COLO668 (cell line): ENCODE measurements at regions not wholly inside any gene's neighbourhood (a gene's known extent, or its start where the extent isn't known, plus 50 kb on each side); places are given as distances from the start of the nearest gene placed in this dataset.

Experiments used
- DNase-seq: peaks from one replicate; lab custom pipeline; 2025; ENCODE audit not compliant: unreplicated experiment; lab: John Stamatoyannopoulos, UW

- no peak for DNase-seq
These were observed 166.5 kb upstream of the PPP1R2C start for GRCh38 chrX:42944381-42944998.

DNA sequence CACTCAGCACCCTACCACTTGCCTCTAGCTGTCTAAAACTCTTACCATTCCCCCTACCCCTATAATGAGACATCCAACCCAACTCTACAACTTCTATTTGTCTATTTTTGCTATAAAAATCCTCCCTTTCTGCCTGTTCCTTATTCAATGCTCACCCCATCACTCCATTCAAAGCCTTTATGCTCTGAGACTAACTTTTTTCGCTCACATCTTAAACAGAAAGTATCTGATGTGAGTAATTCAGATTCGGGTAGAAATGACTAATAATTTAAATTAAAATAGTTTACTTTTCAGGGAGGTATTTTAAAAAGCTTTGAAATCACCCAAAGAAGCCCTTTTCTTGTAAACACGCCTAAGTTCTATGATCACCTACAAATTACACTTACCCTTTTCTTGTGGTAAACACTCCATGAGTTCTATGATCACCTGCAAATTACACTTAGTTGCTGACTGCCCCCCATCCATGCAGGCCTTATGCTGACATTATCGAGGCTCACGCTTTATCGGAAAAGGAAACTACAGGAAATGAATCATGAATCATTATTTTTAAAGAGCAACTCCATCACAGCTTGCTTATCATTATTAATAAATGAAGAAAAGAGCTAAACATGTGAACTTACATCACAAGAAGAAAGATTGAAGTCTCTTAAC lies 168.7 kb upstream of the PPP1R2C start:
- no peak for DNase-seq

GRCh38 chrX:42948723-42949657 lies 171.0 kb upstream of the PPP1R2C start:
- no peak for DNase-seq

GRCh38 chrX:42951747-42952146 lies 173.8 kb upstream of the PPP1R2C start:
- no peak for DNase-seq

GRCh38 chrX:42952621-42953020 lies 174.7 kb upstream of the PPP1R2C start:
- DNase-seq = no peak

DNA sequence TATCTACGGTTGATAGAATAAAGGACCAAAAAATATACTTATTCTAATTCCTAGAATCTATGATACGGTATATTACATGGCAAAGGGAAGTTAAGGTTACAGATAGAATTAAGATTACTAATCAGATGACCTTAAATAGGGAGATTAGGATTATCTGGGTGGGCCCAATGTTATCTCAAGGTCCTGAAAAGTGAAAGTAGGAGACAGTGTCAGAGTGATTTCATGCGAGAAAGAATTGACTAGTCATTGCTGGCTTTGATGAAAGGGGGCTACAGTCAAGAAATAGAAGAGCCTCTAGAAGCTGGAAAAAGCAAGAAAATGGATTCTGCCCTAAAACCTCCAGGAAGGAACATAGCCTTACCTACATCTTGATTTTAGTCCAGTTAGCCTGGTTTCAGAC lies 176.9 kb upstream of the PPP1R2C start:
- DNase-seq = no peak

- DNase-seq = no peak
These were observed 177.4 kb upstream of the PPP1R2C start for GRCh38 chrX:42955349-42955748.

GRCh38 chrX:42967681-42968300 lies 189.8 kb upstream of the PPP1R2C start:
- DNase-seq = no peak

DNA sequence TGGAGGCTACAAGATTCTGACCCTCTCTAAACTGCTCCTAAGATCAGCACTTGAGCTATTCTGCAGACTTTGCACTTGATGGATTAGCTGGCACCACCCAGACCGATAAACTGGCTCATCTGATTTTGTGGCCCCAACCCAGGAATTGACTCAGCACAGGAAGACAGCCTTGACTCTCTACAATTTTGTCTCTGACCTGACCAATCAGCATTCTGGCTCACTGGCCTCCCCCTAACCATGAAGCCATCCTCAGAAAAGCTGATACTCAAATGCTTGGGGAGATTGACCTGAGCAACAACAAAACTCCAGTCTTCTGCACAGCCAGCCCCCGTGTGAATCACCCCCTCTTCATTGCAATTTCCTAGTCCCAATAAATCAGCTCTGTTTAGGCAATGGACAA lies 195.4 kb upstream of the PPP1R2C start:
- no peak for DNase-seq

- no peak for DNase-seq
These were observed 197.9 kb upstream of the PPP1R2C start for GRCh38 chrX:42975906-42976305.

- no peak for DNase-seq
These were observed 198.9 kb upstream of the PPP1R2C start for GRCh38 chrX:42976746-42977366.

DNA sequence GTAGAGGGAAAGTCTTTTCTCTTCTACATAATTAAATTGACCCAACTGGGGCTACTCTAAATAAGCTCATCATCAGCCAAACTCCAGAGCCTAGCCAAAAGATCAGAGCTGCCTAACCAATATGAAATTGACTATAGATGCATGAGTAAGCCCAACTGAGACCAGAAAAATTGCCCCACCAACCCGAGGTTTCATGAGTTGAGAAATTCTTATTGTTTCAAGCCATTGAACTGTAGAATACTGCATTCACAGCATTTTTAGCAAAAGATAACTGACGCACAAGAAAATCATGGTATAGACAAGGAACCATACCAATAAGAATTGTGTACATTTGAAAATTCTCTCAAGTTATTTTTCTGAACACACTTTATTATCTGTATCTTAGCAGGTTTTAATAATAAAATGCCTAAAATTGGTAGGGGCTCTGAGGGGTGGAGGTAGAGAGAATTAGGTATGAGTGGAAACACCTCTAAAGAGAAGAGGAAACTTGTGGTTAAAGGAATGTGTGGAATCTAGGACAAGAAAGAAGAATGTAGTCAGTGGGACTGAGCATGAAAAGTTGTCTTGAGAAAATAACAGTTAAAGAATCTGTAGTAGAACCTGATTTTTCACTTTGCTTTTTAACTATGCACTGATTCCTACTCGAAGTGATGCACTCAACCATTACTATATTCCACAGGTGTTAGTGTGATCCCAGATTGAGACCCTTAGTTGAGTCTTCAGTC lies 200.9 kb upstream of the PPP1R2C start:
- DNase-seq = no peak

DNA sequence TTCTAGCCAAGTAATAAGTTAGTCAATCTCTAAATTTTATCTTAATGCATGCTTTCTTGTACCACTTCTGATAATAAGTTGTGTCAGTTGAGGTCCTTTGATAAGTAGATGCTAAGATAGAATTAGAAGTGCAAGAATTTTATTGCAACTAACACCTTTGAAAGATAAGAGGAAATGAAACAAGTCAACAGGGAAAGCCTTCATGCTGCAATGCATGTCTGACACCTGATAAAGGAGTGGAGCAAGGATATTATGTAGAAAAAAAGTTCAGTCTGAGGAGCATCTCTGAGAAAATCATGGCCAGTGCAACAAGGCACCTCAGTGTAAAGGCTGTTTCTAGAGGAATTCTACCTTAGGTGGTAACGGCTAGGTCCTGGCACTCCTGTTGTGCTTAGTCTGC lies 210.7 kb upstream of the PPP1R2C start:
- DNase-seq = no peak

GRCh38 chrX:42992199-42992943 lies 214.4 kb upstream of the PPP1R2C start:
- no peak for DNase-seq

DNA sequence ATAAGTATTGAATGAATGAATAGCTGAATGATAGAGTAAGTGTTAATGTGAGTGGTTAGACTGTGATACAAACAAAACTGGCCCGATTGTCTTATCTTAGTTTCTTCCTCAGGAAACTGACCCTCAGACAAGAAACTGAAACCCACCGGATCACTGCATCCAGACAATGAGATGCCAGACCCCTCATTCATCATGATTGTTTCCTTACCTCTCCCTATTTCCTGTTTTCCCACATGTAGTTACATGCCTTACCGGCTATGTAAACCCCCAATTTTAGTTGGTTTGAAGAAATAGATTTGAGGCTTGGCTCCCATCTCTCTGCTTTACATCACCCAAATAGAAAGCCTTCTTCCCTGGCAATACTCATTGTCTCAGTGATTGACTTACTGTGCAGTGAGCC lies 218.9 kb upstream of the PPP1R2C start:
- DNase-seq = no peak

DNA sequence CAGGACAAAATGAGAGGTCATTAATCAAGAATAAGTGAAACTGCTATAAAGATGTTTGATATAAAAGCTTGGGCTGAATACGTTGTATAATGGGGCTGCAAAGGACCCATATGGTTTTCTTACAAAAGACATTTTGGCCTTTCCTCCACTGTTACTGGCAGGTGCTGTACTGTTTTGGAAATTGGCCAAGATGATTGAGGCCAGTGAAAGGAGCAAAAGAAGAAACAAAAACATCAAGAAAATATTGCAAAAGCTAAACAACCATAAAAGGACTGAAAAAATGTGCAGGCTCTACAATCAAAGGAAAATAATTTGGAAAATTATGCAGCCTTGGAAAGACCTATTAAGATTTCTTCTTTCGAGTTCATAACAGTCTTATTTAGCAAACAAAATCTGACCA lies 222.2 kb upstream of the PPP1R2C start:
- no peak for DNase-seq

- no peak for DNase-seq
These were observed 224.7 kb upstream of the PPP1R2C start for GRCh38 chrX:43002526-43003203.

GRCh38 chrX:43003204-43003565 lies 225.2 kb upstream of the PPP1R2C start:
- DNase-seq = no peak

DNA sequence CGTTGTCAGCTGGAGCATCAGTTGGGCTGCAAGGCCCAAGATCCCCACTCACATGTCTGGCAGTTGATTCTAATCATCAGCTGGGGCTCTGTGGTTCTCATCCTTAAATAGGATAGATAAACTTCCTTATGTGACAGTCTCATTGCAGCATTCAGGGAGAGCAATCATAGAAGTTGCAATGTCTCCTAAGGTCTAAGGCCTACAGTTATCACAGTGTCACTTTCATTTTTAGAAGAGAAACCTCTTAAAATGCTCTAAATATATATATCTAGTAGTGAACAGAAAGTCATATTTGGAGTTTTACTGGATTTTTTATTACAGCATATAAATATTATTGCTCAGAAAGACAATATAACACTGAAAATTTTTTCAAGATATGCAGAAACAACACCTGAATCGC lies 226.0 kb upstream of the PPP1R2C start:
- DNase-seq = no peak
